COLO668 (cell line): ENCODE measurements at regions not wholly inside any gene's neighbourhood (a gene's known extent, or its start where the extent isn't known, plus 50 kb on each side); places are given as distances from the start of the nearest gene placed in this dataset.
A peak's percentile ranks its signal among the peaks of the same experiment; 100 is the strongest.

Experiments
- DNase-seq: peaks from one replicate; lab custom pipeline; 2025; ENCODE audit not compliant: unreplicated experiment; lab: John Stamatoyannopoulos, UW

DNA sequence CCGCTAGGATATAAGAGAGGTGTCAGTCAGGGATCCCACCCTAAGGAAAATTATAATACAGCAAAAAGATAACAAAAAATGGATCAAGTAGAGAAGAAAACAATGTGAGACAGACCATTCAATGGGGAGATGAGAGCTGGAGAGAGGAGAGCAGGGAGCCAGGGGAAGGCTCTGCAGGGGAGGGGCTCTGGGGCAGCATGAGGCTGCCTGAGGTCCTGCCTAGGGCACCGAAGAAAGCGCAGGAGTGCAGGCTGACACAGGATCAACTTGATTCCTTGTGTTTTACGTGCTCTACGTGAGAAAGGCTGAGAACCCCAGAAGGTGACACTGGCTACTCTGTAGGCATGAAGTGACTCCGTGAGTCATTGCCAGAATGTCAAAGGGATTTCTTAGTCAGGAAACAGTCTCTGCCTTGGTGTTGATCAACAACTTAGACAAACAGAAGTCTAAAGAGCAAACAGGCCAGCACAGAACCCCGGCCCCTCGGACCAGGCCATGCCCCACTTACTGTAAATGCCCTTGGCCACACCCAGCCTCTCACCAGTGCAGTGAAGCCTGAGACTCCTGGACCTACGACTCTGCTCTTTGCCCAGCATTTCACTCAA, 290.1 kb upstream of the PRDM1 start:
- DNase-seq, result peak; percentile 14

DNA sequence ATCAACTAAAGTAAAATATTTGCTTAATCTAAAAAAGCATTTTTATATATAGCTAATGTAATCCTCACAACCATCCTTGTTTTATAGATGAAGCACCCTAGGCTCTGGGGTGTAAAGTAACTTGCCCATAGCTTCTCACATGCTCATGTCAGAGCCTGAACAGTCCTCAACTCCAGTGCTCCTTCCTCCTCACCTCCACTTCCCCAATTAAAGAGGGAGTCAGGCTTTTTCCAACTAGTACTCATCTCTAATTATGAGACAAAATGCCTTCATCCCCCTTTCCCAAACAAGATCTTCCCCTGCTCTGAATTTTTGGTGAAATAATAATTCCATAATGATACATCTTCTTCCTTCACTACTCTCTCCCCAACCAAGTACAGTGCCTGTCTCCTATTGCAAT, 290.8 kb upstream of the PRDM1 start:
- DNase-seq, result no peak

DNA sequence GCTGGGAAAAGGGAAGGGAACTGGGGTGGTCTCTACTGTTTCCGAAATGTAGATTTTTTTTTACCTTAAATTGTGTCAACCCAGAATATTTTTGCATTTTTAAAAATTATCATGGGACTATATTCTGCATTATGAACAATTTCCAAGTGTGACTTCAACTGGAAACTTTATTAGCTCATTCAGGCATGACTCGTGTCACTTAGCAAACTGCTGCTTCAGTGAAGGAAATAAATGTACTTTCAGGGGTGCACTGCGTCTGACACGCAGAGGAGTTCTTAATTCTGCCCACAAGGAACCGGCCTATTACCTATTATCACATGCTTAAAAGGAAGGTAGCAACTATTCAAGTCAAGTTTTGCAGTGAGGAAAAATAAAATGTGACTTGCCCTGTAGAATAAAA, 291.3 kb upstream of the PRDM1 start:
- no peak for DNase-seq

DNA sequence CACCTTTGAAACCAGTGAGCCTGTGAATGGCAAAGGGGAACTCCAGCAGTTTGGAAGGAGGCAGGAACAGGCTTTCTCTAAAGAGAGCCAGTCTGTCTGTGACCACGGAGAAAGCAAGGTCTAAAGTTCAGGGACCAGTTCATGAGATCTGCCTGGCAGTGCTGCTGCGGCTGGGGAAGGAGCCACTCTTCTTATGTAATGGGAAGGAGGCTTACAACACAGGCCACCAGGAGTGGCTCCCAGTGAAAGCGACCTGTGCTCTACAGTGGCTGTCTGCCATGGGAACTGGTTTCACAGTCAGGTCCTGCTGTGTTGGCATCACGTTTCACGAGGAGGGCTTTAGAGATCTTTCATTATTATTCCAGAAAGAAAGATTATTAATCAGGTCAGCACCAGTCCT, 291.9 kb upstream of the PRDM1 start:
- no peak for DNase-seq

DNA sequence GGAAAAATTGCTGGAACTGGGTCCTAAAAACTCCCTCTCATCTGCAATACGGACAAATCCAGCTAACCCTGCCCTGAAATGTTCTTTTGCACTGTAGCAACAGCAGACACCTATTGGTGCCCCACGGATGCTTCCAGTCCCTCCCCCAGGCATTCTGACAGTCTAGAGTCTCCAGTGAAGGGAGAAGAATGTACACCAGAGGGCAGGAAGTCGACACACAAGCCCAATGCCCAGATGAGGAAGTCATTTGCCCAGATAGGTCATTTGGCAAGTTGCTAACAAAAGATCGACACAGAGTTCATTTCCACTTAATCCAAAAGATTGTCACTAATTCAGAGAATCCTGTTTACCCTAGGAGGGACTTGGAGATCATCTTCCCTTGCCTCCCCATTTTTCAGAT, 293.0 kb upstream of the PRDM1 start:
- DNase-seq, result no peak

DNA sequence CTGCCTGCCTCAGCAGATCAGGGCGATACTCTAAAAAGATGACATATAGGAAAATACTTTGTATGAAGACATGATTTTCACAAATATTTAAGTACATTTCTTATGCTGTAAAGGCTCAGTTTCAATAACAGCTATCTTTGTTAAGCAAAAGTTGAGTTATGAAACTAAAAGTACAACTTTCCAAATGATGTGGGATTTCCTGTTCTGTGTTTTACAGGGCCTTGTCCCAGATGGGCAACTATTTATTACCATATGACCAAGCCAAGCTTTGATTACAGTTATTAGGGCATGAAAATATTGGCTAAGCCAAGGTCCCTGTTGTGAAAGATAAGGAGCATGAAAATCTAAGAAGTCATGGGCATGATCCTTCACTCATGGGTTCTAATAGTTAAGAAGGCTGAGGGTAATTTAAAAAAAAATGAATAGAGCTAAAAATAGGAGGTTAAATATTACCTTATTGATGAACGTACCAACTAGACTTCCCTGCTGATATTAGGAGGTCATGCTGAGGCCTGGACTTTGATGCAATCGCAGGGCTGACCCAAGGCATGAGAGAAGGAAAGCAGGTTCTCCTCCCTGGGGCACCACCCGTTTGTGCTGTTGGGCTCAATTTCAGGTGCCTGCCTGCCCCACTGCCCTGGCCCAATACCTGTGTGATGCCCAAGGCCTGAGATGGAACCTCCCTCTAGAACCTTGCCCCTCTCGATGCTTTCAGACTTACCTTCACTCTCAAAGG, 294.4 kb upstream of the PRDM1 start:
- DNase-seq, result no peak

DNA sequence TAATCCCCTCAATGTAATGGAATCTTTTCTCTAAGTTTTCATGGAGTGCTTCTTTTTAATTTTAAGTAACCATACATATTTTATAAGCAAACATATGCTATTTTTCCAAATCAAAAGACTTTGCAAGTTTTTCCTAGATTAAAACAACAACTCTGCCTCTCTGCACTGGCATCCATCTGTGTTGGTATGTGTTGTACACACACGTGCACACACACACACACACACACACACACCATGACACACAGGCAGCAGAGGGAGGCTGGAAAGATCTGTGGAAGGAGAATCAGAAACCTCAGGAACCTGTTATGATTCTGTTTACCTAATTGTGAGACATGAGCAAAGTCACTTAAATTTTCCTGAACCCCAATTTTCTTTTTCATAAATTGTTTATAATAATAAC, 295.0 kb upstream of the PRDM1 start:
- DNase-seq, result no peak

DNA sequence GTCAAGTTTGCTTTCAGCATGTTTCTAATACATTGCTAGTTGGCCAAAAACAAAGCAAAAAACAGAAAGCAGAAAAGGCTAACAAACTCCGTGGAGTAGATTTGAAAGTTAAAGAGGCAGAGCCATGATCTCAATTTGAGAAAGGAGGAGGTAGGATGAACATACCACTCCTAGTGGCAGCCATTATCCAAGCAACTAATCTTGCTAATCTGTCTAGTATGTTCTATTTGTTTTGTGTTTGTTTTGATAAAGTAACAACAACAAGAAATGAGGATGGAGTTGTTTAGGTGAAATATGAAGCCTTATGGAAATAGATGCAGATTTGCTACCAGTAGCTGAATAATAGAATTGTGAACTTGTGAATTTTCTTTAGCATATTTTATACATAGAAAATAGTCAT, 295.5 kb upstream of the PRDM1 start:
- DNase-seq, result no peak

DNA sequence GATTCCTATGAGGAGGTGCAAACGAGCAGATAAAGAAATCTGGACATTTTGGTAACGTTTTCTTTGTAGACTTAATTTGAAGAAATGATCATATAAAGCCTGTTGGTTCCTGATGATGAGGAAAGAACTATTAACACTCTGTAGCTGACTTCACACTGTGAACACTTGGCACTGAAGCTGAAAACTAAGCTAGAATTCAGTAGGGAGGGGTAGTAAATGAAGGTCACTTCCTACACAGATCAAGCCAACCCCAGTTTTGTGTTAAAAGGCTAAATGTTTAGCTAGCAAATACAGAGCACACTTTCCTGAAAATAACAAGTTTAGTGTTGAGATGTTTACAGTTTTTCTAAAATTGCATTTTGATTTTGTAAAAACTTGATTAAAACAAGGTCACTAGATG, 296.2 kb upstream of the PRDM1 start:
- DNase-seq, result no peak

DNA sequence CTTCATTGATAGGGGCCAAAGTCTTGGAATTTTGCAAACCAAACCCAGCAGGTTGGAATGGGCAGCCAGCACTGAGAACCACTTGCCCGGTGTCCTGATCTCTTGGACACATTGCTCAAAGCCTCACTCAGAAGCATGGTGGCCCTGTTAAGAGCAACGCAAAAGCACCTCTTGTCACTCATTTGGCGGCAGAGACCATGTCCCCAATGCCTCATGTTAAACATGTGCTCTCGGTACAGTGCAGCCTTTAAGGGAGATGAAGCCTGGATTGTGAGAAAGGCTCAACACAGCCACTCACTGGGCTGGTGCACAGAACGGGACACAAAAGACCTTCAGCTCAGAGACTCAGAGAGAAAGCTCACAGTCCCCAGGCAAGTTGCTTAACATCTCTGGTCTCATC, 298.4 kb upstream of the PRDM1 start:
- no peak for DNase-seq

DNA sequence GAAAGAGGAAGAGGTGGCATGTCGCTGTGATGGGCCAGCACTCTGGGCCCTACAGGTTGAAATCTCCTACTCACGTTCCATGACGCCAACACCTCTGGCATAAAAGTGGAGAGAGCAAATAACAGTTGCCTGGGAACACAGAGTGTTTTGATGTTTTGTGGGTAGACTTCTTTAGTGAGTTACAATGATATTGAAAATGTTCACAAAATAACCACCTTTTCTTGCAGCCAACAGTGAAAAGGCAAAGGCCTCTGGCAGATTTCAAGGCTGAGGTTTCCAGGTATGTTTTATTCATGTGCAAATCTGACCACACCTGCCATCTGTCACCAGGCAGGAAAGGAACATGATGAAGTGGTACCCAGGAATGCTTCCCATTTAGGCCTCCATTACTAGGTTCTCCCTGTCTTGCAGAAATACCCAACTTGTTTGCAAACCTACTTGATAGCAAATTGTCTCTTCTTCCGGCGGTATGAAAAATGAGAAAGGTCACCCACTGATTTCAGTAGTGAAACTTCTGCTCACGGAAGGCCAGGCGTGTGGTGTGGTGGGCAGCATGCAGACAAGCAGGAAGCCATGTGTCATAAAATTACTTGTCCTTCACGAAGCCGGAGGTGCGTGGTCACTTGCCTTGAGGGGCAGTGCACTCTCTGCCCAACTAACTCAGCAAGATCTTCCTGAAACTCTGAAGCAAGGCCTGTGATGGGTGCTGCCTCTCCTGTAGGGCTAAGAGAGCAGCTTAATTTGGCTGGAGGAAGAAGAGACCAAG, 299.1 kb upstream of the PRDM1 start:
- DNase-seq, result peak; percentile 24

DNA sequence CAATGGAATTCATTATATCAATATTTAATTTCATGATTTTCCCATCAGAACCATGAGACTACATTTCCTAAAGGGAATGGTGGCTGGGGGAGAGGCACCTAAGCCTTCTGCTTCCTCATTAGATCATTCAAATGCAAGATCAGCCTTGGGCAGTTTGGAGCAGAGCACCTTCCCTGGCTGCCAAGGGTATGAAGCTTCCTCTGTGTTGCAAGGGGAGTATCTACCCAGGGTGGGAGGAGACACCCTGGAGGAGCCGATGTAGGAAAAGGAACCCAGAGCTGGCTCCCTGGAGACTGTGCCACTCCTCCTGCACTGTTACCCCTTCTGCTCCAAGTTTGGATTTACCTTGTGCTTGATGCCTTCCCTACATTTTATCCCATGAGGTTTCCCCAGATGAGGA, 299.7 kb upstream of the PRDM1 start:
- DNase-seq, result no peak

DNA sequence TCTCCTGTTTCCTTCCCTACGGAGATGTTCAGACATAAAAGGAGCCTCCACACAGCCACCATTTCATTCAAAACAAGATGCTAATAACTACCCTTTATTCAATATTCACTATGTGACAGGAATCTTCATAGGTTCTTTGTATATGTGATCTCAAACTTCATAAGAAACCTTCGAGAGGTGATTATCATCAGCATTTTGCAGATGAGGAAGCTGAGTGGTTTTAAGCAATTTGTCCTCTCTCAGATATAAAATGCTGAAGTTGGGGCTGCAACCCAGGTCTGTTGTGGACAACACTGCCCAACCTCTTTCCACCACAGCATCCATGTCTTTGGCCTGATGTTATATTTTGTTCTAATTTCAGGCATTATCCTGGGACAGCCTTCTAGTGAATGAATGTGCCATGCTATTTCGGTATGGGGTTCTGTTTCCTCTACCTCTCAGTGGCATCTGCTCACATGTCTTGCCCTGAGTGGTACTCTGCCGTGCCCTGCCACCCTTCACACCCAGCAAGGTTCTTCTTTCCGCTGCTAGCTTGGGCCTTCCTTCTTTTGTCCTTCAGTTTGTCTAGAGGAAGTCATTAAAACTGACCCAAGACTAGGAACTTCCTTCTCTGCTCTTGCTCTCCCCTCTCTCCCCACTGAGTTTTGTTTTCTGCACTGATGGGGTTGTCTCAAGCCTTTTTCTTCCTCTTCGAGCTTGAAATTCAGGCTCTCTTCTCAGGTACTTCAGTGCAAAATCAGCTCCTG, 300.9 kb upstream of the PRDM1 start:
- DNase-seq, result no peak

DNA sequence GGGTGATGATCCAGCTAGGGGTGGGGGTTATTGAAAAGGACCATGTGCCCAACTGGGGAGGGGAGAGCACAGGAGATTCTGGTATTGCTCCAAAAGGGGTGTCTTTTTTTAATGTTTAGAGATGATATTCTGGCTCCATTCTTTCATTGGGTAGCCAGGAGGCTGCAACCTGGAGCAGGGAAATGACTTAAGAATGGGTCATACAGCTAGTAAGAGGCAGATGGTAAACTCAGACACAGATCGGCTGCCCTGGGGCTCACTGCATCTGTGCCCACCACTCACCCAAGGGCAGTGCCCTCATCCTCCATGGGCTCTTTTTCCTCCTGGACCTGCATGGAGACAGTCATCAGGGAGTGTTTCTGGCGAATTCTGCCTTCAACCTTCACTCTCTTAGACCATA, 302.0 kb upstream of the PRDM1 start:
- no peak for DNase-seq

DNA sequence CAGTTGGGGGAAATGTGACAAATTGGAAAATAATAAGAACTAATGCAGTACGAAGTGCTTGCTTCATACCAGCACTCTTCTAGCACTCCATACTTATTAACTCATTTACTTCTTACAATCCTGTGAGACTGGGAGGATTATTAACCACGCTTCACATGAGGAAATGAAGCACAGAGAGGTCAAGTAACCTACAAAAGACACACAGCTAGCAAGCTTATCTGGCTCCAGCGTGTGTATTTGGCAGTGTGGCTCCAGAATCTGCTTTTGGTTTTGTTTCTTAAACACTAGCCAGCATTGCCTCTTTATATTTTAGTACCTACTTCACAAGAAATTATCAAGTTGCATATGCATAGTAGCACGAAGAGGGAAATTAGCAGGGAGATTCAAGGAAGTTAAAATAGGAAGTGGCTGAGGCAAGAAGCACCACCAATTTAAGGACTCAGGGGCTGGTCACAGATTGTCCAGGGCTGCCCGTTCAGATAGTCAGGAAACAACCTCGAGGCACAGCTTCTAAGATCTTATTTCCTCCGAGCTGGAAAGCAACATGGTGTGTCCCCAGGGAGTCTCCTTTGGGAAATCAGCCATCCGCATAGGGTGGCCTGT, 302.7 kb upstream of the PRDM1 start:
- no peak for DNase-seq

DNA sequence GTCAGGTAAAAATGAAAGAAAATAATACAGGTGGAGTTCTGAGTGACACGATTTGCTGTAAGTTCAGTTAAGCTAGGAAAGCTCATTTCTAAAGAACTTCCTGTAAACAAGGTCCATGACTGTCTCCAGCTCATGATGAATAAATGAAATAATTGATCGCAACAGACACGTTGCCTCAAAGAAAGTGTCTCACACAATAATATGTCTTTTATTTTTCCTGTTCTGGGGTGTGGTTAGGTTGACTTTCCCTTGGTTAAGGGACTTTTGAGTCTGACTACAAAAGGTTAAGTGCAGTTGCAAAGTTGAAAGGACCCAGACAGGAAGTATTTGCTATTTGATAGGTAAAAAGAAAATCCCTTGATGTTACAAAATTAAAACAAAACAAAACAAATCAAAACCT, 304.2 kb upstream of the PRDM1 start:
- no peak for DNase-seq

DNA sequence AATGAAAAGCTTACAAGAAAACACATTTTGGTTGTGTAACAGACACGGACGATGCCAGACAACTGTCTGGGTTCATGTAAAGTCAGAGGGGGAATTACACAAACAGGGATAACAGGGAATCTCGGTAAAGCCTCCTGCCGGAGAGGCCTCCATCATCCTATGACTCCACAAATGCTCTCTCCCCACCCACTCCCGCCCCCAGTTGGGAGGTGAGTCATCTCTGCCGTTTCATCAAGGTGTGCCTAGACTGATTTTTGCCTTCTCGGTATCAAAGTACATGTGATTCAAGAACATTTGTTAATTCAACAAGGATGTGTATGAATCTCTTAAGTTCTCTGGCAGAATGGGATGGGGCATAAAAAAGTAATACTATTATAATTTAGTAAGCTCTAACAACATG, 304.9 kb upstream of the PRDM1 start:
- DNase-seq, result no peak

DNA sequence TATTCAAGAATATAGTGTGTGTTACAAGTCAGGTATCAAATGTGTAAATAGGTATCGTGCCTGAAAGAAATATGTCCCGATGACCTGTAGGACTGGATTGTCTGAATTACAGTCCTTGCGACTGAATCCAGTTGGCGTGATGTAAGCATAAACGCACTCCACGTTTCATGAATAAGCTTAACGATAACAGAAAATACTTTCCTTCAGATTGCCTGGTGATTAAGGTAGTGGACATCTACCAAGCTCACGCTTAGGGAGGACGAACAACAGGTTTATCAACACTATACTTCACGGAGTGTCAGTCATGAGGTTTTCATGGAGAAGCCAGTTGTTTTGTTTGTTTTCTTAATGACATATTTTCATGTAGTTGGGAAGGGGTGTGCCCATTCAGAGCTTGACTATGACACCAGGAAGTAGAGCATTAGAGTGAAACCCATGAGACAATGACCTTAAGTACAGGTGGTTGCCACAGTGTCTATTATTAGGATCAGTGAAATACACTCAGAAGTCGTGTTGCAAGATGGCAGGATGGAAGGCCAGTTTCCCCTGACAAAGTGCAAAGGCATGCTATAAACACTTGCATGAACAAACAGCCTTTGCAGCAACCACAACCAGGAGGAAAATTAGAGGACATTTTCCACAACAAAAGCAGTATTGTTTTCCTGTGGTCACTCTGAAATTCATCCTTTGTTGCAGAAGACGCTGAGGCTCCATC, 305.8 kb upstream of the PRDM1 start:
- DNase-seq, result no peak

DNA sequence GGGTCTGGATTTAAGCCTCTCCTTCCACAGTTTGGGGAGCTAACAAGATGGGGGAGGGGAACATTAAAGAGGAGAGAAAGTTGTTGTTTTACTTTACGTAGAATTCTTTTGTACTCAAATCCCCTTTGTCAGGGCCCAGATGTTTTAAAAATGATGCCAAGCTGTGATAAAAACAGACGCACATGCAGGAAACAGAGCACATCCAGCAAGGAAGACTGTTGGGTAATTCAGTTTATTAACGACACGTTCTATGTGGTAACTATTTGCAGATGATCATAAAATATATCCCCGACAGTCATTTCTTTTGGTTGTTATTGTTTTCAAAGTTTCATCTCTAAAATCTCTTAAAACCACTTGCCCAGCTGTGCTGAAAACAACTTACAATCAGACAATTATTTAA, 307.0 kb upstream of the PRDM1 start:
- no peak for DNase-seq

DNA sequence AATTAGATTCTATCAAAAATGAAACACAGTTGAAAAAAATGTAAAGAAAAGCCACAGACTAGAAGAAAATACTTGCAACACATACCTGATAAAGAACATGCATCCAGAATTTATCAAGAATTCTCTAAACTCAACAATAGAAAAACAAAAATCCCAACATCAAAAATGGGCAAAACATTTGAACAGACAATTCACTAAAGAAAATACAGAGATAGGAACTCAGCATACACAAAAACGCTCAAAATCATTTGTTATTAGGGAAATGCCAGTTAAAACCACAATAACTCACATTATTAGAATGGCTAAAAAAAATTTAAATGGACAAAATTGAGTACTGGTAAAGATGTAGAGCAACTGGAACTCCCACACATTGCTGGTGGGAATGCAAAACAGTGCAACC, 311.0 kb upstream of the PRDM1 start:
- DNase-seq, result no peak

DNA sequence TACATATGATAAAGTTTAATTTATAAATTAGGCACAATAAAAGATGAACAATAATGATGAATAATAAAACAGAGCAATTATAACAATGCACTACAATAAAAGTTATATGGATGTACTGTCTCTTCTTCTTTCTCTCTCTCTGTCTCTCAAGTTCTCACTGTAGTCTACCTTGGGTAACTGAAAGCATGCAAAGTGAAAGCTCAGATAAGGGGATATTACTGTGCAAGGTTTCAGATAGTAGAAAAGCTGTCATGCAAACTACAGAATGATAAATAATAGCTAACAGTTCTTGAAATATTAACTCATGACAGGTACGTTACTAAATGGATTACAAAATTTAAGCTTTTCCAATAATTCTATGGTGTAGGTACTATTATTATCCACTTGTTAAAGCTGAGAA, 311.9 kb upstream of the PRDM1 start:
- no peak for DNase-seq
